Gastrocnemius medialis (tissue), 4 donors: ENCODE measurements at regions not wholly inside any gene's neighbourhood (a gene's known extent, or its start where the extent isn't known, plus 50 kb on each side); places are given as distances from the start of the nearest gene placed in this dataset.

Experiments
- POLR2A ChIP-seq, 2 donors: fragments of 450-650 bp; IDR thresholded peaks; one replicate each; pipeline ENCODE4 v1.6.1; 2017; ENCODE audit warnings: antibody characterized with exemption in 2 of 2, mild to moderate bottlenecking in 2 of 2, moderate library complexity in 2 of 2
- TF ChIP-seq, protein P1 (sequence below), 5 experiments: fragments of 450-650 bp in 3 of 5; fragments of 200-600 bp in 2 of 5; sonication (generic) in 2 of 5; IDR thresholded peaks in 4 of 5; conservative IDR thresholded peaks in 1 of 5; 1 replicate in 4 of 5; 2 replicates in 1 of 5; pipeline ENCODE4 v1.5.1; 2016 to 2019; ENCODE audit warnings: antibody characterized with exemption in 5 of 5, mild to moderate bottlenecking in 3 of 5, moderate library complexity in 3 of 5

DNA sequence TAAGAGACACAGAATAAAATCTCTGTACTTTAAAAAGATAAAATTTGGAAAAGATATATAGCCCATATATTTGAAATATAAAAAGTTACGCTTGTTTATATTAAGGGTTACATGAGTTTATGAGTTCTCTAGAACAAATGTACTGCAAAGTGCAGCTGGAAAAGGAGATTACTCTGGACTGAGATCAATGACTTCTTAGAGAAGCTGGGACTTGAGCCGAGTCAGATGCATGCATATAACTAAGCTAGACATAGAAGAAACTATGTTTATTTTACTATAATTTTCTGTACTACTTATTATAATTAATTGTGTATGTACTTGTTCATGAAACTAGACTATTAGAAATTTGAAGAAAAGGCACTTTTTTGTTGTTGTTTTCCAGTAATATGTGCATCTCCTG is 170.3 kb upstream of the NXPH2 start:
- TF ChIP-seq, protein P1, sequence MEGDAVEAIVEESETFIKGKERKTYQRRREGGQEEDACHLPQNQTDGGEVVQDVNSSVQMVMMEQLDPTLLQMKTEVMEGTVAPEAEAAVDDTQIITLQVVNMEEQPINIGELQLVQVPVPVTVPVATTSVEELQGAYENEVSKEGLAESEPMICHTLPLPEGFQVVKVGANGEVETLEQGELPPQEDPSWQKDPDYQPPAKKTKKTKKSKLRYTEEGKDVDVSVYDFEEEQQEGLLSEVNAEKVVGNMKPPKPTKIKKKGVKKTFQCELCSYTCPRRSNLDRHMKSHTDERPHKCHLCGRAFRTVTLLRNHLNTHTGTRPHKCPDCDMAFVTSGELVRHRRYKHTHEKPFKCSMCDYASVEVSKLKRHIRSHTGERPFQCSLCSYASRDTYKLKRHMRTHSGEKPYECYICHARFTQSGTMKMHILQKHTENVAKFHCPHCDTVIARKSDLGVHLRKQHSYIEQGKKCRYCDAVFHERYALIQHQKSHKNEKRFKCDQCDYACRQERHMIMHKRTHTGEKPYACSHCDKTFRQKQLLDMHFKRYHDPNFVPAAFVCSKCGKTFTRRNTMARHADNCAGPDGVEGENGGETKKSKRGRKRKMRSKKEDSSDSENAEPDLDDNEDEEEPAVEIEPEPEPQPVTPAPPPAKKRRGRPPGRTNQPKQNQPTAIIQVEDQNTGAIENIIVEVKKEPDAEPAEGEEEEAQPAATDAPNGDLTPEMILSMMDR (IDR thresholded peaks at IDR 0.05 in 4 of 5, conservative IDR thresholded peaks at IDR 0.05 in 1 of 5): no peak
- TF ChIP-seq POLR2A (IDR thresholded peaks at IDR 0.05): no peak
